ENCODE measurements at regions not wholly inside any gene's neighbourhood (a gene's known extent, or its start where the extent isn't known, plus 50 kb on each side); places are given as distances from the start of the nearest gene placed in this dataset.

GRCh38 chr1:29752141-29752540 is 515.8 kb downstream of the PTPRU start:
- Mint-ChIP-seq H3K9me3 (ENCODE audit: unreplicated experiment) (no peaks in the 10 kb centered on the region), H3K27ac (ENCODE audit: unreplicated experiment) (no peak overlapping the region), H3K36me3 (ENCODE audit: low read depth, unreplicated experiment) (no peaks in the 10 kb centered on the region), H3K4me1 (ENCODE audit: unreplicated experiment) (no peaks in the 10 kb centered on the region), H3K4me3 (ENCODE audit: unreplicated experiment) (no peak overlapping the region), H3K27me3 (ENCODE audit: unreplicated experiment) (peaks cover 2% of the 10 kb centered on the region)
- TF ChIP-seq, protein P1, sequence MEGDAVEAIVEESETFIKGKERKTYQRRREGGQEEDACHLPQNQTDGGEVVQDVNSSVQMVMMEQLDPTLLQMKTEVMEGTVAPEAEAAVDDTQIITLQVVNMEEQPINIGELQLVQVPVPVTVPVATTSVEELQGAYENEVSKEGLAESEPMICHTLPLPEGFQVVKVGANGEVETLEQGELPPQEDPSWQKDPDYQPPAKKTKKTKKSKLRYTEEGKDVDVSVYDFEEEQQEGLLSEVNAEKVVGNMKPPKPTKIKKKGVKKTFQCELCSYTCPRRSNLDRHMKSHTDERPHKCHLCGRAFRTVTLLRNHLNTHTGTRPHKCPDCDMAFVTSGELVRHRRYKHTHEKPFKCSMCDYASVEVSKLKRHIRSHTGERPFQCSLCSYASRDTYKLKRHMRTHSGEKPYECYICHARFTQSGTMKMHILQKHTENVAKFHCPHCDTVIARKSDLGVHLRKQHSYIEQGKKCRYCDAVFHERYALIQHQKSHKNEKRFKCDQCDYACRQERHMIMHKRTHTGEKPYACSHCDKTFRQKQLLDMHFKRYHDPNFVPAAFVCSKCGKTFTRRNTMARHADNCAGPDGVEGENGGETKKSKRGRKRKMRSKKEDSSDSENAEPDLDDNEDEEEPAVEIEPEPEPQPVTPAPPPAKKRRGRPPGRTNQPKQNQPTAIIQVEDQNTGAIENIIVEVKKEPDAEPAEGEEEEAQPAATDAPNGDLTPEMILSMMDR (IDR thresholded peaks at IDR 0.05; ENCODE audit: unreplicated experiment), result no peak
- peak; percentile 38 for DNase-seq (ENCODE audit: low spot score)

DNA sequence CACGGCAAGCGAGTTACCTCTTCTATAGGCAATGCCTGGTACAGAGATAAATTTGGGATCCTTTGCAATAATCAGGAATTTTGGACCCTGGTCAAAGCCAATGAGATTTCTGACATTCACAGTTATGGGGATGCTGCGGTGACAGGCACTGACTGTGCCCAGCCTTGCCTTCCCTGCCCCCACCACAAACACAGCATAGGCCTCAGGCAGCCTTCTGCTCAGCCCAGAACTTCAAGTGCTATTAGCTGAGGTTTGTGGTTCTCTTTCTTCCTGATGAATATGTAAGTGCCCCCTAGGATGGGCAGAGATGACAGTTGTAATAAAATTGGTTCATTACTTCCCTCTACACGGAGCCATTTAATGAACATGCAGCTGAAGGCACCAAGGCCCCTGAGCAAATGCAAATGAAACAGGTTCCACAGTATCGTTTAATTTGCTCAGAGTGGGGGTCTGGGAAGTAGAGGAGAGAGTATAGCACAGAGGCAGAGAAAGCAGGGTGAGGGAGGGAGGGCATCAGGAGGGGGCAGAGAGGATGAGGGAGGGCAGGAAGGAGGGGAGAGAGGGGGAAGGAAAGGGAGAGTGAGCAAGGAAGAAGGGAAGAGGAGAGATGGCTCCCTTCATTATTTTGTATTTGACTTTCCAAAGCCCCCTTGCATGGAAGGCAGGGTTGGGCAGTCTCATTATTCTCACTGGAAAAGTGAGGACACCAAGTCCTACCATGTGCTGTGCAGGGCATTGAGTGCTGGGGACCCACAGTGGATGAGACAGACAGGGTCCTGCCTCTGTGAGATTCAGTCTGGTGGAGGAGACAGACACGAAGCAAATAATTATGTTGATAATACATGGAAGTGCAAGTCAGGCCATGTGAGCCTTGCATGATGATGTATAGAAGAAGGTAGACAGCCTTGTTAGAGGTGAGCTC is 513.0 kb downstream of the PTPRU start:
- Mint-ChIP-seq H3K4me1 (ENCODE audit: unreplicated experiment) (no peaks in the 10 kb centered on the region), H3K9me3 (ENCODE audit: unreplicated experiment) (no peaks in the 10 kb centered on the region), H3K27ac (ENCODE audit: unreplicated experiment) (no peak overlapping the region), H3K36me3 (ENCODE audit: low read depth, unreplicated experiment) (no peaks in the 10 kb centered on the region), H3K27me3 (ENCODE audit: unreplicated experiment) (peaks cover 2% of the 10 kb centered on the region), H3K4me3 (ENCODE audit: unreplicated experiment) (no peak overlapping the region)
- DNase-seq (ENCODE audit: low spot score), result no peak
- TF ChIP-seq, protein P1 (IDR thresholded peaks at IDR 0.05; ENCODE audit: unreplicated experiment), result no peak

DNA sequence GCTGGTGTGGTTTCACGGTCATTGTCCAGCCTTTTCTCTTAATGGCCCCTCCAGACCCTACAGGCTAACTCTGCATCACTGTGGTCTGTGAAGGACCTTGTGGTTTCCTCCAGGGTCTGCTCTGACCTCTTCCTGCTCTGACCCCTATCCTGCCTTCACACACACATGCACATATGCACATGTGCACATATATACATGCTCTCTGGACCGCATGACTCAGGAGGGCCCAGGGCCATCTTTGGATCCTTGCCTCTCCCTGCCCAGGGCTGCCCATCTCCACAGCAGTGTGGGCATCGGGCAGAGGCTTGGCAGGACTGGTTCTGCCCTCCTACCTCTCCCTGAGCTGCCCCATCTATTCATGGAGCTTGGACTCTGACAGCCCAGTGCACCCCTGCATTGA is 510.9 kb downstream of the PTPRU start:
- no peak for DNase-seq (ENCODE audit: low spot score)
- Mint-ChIP-seq H3K4me1 (ENCODE audit: unreplicated experiment) (no peaks in the 10 kb centered on the region), H3K27ac (ENCODE audit: unreplicated experiment) (no peak overlapping the region), H3K36me3 (ENCODE audit: low read depth, unreplicated experiment) (no peaks in the 10 kb centered on the region), H3K9me3 (ENCODE audit: unreplicated experiment) (no peaks in the 10 kb centered on the region), H3K4me3 (ENCODE audit: unreplicated experiment) (no peak overlapping the region), H3K27me3 (ENCODE audit: unreplicated experiment) (peaks cover 2% of the 10 kb centered on the region)
- TF ChIP-seq, protein P1 (IDR thresholded peaks at IDR 0.05; ENCODE audit: unreplicated experiment), result no peak

DNA sequence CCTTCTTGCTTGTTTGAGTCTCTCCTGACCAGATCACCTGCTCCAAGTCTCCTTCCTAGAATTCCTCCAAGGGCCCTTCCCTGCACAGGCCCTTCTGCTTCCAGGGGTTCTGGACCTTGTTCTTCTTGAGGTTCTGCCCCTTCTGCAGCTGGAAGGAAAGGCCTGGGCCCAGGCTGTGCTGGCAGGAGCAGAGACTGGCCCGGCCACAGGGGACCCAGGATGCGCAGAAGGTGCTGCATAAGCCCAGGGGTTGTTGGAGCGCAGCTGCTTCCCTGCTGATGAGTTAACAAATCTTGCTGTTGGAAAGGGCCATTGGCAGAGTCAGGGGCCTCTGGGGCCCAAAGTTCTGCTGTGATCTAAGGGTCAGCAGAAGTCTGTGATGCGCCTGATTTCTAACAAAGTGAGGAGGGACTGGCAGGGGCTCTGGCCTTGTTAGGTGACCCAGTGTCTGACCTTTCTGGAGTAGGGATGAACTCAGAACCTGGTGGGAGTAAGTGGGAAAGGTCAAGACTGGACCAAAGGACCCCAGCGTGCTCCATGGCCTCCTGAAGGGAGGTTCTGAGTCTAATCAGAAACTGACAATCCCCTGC is 509.8 kb downstream of the PTPRU start:
- no peaks in the 10 kb centered on the region for H3K36me3 Mint-ChIP-seq (ENCODE audit: low read depth, unreplicated experiment)
- H3K9me3 Mint-ChIP-seq (ENCODE audit: unreplicated experiment), result no peaks in the 10 kb centered on the region
- TF ChIP-seq, protein P1 (IDR thresholded peaks at IDR 0.05; ENCODE audit: unreplicated experiment), result no peak
- peaks cover 2% of the 10 kb centered on the region for H3K27me3 Mint-ChIP-seq (ENCODE audit: unreplicated experiment)
- H3K27ac Mint-ChIP-seq (ENCODE audit: unreplicated experiment), result no peak overlapping the region
- H3K4me1 Mint-ChIP-seq (ENCODE audit: unreplicated experiment), result no peaks in the 10 kb centered on the region
- H3K4me3 Mint-ChIP-seq (ENCODE audit: unreplicated experiment), result no peak overlapping the region
- DNase-seq (ENCODE audit: low spot score), result no peak

All from endothelial cell (in vitro differentiated cells).